CD4-positive, alpha-beta T cell treated with Interleukin-4 for 1 hour (primary cell): ENCODE measurements at regions not wholly inside any gene's neighbourhood (a gene's known extent, or its start where the extent isn't known, plus 50 kb on each side); places are given as distances from the start of the nearest gene placed in this dataset.

Experiments used
- DNase-seq, 2 donors: peaks; one replicate each; pipeline ENCODE4 v3.0.0-alpha.2; 2020 to 2022

DNA sequence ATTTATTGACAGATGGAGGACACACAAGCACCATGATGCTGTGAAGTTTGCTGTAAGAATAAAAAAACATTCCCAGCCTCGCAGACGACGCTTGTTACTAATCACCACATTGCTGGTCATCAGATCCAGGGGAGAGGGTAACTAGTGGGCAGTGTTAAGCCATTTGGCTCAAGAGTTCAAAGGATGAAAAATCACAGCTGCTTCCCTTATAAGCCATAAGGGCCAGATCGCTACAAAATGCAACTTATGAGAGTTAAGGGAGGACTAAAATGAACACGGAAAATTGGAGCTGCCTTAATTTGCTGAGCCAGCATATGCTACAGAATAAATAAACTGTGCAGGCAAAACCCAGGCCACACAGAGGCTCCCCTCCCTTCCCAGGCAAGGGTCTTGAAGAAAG is 522.6 kb downstream of the TDRD15 start:
- no peak for DNase-seq

DNA sequence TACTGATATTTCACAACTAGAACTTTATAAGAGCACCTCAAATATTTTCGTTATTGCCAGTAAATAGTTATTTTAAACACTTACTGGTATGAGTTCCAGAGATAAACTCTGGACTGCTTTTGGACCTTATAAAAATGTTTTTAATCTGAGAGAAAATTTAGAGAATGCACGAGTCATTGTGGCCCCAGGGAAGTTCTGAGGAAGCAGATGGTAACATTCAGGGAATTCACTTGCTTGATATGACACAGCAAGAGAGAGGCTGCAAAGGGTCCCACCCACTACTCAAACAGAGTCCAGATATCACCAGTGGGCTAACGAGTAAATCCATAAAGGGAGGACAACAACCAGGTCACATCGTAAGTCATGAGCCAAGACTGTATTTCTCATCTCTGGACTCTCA is 526.8 kb downstream of the TDRD15 start:
- DNase-seq = no peak

DNA sequence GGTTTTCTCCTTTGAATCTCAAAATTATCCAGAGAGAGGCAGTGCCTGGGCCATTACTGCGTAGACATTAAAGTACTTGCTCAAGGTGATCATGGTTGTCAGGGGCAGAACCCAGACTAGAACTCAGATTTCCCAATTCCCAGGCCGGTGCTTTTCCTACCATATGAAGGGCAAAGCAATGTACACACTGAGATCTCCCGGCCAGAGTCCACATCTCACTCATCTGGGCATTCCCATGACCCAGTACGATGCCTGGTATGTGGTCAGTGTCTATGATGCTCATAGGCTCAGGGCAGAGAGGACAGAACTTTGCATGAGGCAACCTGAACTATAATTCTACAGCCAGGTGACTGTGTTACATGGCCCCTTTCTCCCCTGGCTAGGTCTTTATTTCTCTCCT is 531.4 kb downstream of the TDRD15 start:
- DNase-seq = no peak

DNA sequence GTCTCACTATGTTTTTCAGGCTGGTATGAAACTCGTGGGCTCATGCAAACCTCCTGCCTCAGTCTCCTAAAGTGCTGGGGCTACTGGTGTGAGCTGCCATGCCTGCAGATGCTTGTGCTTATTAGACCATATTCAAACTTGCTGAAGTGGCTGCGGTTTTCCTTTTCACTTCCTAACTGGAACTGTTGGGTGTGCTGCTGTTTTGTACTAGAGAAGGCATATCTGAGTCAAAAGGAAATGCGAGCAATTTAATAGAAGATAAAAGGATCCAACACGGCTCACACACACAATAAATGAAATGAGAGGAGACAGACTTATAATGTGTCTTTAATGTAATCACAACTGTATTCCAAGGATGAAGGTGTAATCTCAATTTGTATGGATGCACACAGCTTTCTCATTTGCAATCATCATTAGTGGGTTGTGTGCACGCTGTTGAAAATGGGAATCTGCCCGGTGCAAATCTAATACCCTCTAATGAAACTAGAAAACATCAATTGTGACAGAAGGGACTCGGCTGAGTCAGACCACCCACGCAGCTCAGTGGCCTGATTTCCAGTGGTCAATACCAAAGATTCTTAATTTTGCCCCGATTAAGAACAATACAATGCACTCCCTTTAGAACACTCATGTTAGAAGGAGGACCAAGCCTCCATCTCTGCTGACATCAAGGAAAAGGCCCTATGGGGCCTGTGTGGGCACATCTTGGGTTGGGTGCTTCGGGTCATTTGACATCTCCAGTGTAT is 532.7 kb downstream of the TDRD15 start:
- DNase-seq = no peak

DNA sequence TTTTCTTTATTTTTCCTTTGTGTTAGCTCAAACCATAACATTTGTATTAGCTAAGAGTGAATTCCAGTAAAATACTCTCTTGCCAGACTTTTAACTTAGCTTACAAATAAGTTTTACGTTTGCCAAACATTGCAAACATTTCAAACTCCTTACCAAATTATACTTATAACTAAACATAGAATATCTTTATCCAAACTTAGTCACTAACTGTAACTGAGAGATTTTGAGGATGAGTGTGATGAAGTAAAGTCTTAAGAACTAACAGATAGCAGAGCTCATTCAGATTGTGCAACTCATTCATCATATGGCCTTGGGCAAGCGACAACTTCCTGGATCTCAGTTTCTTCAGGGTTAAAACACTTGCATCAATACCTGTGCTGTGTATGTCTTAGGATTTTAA is 533.7 kb downstream of the TDRD15 start:
- DNase-seq = no peak

DNA sequence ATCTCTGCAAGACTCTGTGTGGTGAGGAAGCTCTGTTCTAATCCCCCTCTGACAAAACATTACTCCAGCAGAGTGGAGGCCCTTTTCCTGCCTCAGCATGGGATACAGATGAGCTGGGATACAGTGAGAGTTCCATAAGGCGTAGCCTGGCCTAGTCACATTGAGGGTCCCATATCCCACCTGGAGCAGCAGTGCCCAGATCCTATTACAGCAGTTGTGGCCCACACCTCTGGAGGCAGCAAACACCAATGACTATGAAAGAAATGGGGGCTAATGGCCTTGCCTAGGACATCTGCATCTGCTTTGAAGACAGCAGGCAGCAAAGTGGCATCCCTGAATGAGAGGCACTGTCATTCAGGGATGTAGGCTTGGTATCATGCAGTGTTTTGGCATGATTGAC is 534.5 kb downstream of the TDRD15 start:
- no peak for DNase-seq

DNA sequence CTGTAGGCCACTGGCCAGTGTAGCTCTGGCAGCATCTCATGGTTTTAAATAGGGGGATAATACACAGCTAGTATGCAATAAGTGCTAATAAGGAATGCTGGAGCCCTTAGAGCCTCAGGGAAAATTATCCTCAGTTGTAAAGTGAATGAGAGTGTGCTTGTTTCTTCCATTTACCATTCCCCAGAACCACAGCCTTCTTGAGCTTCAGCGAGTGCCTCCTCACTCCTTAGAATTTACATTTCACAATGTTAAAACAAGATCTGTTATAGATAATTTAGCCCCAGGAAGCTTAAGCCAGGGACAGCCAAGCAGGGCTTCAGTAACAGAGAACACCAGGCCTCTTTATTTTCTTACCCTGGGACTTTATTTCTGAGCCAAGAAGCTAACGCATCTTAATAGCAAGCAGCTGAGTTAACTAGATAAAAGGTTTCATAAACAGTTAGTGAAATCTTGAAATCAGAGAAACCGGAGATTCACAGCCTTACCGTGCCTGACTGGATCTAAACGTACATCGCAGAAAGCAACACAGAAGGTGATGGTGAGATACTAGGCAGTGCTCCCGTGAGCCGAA is 535.2 kb downstream of the TDRD15 start:
- no peak for DNase-seq

DNA sequence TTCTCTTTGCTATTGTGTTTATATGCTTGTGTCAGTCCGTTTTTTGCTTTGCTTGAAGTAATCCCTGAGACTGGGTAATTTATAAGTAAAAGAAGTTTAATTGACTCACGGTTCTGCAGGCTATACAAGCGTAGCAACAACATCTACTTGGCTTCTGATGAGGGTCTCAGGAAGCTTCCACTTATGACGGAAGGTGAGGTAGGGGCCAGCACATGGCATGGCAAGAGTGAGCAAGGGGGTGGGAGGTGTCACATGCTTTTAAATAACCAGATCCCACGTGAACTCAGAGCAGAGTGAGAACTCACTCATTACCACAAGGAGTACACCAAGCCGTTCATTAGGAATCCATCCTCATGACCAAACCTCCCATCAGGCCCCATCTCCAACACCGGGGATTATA is 540.3 kb downstream of the TDRD15 start:
- no peak for DNase-seq

DNA sequence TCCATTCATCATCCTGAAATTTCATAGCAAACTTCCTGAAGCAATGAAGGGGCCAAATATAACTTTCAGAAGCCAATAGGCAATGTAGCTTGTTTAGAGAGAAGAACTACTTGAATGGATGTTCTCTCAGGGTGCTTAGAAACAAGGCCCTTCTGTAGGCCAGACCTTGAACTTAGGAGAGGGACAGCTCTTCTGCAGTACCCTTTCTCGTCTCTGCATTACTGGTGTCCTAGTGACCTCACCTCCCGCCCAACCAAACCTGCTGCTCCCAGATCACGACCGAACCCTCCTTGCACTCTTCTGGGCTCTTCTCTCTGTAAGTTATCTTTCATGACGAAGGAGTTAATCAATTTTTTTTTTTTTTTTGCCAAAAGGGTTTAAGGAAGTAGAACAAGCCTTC is 543.9 kb downstream of the TDRD15 start:
- DNase-seq = no peak

DNA sequence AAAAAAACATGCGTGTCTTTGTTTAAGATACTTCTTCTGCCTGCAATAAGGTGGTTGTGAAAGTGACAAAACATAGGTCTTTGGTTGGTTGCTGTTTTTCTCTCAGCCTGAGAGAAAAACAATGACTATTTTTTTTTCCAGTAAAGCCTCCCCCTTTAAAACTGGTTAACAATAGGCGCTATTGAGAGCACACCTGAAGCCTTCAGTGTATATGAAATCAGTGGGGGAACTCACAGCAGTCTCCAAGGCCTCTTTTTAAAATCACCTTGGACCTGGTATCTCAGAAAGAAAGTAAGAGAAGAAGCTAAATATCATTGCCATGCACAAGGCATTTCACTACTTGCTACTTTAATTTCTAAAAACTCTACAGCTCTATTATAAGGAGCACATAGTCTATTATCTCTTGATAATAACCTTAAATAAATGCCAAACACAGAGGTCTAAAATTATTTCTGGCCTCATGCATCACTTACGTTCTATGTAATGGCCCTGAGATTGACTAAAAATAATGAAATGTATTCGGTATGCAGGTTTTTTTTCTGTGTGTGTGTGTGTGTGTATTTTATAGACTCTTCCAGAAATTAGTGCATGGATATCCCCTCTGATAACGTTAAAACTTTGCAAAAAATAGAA is 544.4 kb downstream of the TDRD15 start:
- DNase-seq = no peak

DNA sequence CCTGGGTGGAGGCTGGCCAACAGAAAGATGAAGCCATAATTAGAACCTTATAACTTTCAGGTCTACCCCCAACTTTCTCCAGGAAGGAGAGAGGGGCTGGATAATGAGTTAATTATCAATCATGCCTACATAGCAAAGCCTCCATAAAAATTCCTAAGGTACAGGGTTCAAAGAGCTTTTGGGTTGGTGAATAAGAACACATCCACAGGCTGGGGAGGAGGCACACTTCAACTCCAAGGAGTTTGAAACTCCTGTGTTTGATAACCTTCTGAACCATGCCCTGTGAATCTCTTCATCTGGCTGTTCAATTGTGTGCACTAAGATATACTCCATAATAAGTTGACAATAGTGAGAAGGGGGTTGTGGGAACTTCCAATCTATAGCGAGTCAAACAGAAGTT is 552.3 kb downstream of the TDRD15 start:
- DNase-seq = no peak

DNA sequence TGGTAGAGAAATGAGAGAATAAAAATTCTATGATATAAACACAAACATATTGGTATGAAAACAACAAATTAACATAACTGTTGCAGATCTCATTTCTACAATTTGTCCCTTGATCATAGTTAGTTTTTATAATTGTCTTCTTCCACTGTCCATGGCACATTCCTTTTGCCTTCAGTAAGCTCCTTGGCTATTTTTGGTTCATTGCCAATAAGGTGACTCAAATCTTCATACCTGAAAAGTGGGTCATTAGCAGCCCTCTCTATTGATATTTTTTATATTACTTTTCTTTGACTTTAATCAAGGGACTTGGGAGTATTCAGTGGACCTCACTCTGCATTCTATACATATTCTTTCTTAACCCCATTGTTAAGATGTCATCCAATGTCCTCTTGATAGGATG is 552.9 kb downstream of the TDRD15 start:
- no peak for DNase-seq

DNA sequence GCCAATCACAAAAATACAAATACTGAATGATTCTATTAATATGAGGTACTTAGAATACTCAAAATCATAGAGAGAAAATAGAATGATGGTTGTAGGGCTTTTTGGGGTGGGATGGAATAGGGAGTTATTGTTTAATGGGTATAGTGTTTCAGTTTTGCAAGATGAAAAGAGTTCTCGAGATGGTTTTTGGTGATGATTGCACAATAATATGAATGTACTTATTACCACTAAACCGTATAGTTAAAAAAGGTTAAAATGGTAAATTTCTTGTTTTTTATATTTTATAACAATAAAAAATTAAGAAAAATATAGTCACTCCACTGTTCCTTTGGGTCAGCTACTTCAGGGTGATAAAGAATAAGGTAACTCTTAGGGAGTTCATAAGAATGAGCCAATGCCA is 560.1 kb downstream of the TDRD15 start:
- DNase-seq = no peak

DNA sequence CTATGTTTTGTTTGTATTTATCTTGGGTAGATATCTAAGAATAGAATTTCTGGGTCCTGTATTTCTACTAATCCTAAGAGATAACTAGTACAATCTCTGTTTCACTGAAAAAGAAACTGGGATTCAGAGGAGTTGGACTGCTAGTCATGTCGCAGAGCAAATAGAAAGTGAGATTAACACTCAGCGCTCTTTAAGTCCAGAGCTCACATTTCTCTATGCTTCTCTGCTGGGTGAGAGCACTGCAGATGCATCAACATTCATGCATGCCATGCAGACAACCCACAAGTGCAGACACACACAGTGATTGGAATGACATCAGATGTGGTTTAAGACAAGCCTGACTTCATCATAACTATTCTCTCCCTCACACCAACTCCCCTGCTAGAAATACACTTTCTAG is 563.8 kb downstream of the TDRD15 start:
- no peak for DNase-seq

DNA sequence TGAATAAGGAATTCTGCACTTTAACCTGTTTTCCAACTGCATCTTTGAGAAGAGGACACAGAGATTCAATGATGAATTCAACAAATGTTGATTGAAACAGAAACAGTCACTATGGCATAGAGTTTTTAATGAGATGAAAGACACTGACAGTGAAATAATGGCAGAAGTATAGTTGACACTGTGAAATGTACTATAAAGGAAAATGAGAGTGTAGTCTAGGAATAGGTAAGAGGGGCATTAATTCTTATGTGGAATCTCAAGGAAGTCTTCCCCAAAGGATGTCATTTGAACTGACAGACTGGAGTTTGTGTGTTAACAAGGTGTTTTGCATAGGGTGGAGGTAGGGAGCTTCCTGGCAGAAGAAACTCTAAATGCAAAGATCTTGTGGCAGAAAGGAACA is 566.2 kb downstream of the TDRD15 start:
- no peak for DNase-seq

DNA sequence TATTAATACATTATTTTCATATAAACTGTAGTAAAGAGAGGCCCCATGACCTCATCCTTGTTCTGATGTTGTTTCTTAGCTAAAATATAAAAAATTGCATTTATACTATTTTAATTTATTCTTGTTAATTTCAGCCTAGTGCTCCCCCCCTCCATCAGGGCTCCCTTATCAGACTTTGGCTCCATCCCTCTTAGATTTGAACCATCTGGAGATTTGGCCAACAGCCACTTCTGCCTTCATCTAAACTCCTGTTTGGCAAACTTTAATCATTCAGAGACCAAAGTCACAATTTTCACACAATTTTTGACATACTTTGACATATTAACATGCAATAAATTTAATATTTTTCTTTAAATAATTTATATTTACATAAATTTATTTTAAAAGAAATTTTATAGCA is 569.3 kb downstream of the TDRD15 start:
- no peak for DNase-seq

DNA sequence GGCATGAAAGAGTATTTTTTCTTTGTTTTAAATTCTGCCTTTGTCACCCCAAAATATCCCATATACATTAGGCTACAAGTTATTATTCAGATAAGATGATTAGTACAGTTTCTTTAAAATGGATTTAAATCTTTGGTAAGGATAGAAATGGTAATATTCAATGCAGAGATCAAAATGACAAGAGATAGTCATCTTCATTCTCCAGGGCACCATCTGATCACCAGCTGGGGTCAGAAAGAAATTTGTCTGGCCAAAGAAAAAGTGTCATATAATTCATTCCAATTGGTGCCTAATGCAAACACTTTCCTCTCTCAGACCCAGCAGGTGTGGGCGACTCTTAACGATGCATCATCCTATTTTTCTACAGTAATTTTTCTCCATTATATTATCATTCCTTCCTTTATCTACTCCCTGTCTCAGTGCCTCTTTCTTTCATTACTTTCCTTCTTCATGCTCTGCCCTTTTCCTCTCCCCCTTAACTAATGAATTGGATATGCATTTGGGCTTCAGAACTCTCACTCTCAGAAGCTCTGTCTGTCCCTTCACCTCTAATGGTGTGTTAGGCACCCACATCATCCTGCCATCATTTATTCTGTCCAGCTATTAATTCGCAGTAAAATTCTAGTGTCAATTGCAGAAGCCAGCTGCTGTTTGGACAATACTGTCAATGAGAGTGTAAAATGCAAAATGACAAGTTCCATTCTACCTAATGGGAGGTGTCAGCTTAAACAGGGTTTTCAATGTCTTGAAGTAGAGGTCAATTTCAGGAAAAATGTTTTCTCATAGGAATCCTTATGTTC is 570.5 kb downstream of the TDRD15 start:
- DNase-seq = no peak

DNA sequence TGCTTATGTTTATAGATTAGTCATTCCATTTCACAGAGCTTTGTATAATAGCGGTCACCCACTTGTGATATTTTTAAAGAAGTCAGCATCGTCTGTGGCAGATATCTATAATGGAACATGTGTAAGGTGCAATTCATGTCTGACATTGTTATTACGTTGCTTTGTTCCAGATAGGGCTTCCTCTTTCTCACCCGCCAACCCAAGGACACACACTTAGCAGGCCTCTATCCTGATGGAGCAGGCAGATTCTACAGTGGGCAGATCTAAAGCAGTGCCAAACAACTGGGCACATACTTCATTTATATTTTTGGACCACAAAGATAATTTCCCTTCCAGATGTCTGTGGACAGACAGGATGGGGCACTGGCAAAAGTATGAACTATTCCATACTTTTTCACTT is 573.1 kb downstream of the TDRD15 start:
- DNase-seq = no peak

DNA sequence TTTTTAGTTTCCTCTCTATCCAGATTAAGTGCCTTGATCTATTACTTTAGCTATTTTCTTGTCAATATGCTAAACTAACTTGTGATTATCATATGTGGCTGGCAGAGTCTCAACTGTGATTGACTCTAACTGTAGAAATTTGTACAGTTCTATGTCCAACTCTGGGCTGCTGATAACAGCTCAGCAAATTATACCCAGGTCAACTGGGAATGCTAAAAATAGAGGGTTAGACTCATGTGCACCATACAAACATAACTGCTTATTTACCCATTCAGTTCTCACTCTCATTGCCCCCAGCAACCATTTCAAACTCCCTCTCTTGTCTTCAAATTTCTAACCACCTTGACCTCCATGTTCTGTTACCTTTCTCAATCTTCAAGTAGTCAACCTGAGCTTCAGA is 576.9 kb downstream of the TDRD15 start:
- DNase-seq = no peak

DNA sequence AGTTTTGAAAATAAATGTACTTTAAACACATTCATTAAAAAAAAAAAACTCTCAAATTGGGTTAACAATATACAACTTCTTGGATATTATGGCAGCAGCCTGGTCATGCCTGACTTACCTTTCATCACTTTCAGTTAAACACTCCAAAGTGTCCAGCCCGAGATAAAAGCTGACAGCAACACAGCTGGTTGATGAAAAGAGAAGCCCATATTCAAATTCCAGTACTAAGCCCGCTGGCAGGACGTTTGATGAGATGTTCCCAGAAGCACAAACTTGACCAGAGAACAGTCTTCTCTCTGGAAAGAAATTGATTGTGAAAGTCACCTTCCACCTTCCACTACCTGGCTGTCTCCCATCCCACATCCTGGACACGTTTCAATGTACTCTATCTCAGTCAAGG is 586.3 kb downstream of the TDRD15 start:
- DNase-seq = no peak

DNA sequence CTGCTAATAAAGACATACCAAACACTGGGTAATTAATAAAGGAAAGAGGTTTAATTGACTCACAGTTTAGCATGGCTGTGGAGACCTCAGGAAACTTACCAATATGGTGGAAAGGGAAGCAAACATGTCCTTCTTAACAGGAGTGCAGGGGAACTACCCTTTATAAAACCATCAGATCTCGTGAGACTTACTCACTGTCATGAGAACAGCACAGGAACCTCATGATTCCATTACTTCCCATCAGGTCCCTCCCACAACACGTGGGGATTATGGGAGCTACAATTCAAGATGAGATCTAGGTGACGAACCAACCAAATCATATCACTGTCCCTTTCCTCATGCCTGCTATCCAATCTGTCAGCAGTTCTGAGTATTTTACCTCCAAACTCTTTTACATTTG is 586.7 kb downstream of the TDRD15 start:
- DNase-seq = no peak

DNA sequence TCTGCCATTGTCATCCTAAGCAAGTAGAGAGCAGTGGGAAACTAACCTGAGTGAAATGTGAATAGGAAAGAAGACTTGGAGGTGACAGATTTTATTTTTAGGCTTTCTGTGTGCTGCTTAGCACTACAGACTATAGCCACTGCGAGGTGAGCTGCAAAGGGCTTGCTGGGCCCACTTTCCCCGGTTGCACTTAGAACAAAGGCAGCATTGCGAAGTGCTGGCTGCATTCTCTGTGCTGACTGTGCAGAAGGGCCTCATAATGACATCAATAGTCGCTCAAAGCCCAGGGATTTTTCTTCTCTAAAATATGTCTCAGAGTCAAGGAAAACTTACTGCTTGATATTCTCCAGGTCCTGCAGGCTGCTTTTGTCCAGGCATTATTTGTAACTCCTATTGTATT is 592.1 kb downstream of the TDRD15 start:
- DNase-seq = no peak

DNA sequence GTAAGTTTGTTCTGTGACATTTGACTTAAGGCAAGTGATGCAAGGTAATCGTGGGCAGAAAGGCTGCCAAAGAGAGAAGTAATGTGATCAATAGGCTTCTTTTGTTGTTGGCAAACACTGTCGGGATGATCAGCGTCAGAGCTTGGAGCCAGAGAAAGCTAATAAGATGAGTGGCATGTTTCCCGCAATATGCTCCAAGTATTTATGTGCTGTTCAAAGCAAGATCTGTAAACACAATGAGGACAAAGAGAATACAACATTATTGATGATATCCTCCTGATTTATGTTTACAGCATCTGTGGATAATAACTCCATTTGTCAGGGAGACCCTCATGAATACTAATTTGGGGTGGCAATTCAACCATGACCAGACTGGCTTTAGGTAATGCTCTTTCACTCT is 603.3 kb downstream of the TDRD15 start:
- DNase-seq = no peak

DNA sequence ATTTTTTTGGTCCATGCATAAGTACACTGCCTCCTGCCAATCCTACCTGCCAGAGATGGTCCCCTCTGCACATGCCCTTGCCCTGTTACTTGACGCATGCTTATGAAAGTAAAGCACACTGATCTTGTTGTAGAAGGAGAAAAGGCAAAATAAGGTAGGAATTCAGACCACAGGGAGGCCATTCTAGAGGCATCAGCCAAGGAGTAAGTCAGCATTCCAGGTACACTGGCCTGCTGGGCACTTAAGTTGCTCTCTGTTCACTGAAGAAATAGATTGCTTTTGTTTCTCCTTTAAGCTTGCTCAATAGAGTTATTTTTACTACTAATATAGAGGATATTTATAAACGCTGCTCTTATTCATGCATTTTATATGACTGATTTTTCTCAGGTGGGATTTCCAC is 604.4 kb downstream of the TDRD15 start:
- no peak for DNase-seq
